GM18870 (cell line): ENCODE measurements at regions not wholly inside any gene's neighbourhood (a gene's known extent, or its start where the extent isn't known, plus 50 kb on each side); places are given as distances from the start of the nearest gene placed in this dataset.

Source experiments
- ATAC-seq: cut with Tn5 transposase; IDR thresholded peaks from one replicate; pipeline ENCODE4 v1.9.1; 2021; ENCODE audit warnings: moderate library complexity; ENCODE audit not compliant: unreplicated experiment

DNA sequence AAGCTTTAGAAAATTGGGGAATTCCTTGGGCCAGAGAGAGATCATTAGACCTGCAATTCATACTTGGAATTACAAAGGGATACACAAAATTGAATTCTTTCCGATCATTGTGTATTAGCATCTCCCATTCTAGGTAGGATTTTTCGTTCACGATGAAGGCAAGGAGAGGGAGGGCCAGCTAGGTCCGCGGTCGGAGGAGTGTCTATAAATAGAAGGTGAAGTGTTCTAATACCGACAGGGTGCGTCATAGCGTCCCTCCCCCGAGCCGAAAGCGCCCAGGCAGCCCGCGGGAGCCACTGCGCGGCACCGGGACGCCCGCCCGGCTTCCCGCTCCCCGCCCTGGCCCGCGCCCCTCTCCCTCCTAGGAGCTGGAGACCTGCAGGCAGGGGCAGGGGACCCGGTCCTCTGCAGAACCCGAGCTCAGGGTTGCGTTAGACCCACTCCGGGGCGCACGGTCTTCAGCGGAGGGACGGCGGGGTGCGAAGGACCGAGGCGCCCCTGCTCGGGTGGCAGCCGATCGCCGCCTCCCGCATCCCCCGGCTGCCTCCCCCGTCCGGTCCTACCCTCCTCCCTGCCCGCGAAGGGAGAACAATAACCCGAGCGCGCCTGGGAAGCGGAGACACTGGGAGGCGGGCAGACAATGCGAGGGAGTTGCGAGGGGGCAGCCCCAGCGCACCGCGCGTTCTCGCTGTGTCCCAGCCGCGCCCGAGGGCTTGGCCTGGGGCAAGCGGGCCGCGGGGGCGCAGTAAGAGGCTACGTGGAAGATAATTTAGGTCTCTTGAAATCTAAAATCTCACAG, 114.2 kb upstream of the SERTAD2 start:
- ATAC-seq: peak; percentile 88

DNA sequence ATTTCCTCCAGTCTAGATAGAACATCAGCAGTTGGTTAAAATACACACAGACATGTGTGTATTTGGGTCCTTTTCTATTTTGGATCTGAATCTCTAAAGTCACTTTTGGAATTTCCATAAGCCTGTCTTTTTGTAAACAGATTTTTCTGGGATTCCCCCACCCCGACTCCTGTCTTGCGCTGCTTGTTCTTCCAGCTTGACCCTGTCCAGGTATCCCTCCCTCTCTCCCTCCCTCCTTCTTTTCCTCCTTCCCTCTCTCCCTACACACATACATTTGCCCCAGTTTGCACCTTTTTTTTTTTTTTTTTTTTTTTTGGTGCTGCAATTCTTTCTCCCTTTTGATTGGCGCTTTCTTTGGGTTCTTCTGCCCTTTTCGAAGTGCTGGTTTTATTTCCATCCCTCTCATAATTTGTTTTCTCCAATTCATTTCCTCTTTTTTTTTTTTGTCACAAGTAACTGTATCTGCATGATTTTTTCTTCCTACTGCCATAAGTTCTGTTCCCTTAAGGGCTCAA, 114.8 kb upstream of the SERTAD2 start:
- ATAC-seq: no peak

DNA sequence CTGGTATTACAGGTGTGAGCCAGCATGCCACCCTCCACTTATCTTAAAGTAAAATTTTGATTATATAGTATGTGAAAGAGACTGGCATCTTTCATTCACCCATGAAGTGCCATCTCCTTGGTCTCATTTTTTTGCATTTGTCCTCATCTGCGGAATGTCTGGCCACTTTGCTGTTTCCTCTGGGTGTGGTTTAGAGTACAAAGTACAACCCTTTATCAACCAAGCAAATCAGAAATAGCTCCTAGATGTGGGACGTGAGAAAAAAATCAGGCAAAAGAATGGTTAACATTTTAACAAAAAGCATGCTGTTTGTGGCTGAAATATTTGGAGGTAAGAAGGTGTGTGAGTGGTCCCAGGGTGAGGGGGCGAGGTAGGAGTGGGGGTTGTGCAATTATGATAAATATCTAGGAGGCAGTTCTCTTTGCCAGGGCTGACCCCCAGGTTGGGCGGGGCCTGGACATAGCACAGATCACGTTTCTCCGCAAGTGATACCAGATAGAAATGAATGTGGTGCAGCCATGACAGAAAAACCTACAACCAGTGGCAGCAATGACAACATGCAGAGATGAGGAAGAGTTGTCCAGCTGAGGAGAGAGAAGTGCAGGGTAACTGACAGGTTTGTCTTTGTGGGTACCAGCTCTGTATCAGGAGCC, 115.8 kb upstream of the SERTAD2 start:
- ATAC-seq: no peak

DNA sequence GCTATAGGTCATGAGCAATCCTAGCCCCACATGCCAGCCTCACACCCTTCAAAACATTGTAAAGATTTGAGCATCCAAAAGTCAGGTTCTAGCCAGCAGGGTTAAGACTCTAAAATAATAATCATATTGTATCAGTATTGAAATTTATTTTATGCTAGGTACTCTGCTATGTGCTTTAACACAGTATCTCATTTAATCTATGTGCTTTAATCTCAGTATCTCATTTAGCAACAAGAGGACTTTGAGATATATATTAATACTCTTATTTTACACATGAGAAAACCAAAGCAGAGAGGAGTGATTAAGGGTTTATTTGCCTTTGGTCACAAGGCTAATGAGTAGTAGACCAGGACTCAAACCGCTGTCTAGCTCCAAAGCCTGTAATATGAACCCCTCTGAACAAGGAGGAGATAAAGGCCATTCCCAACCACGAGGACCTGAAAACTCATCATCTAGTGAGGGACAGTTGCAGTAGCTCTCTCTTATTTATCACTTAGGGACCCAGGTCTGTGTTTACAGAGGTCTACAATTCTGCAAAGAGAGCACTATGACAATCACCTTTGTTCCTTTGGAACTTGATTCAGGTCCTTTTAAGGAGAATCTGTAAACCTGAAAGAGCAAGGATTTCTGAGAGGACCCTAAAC, 116.5 kb upstream of the SERTAD2 start:
- no peak for ATAC-seq

DNA sequence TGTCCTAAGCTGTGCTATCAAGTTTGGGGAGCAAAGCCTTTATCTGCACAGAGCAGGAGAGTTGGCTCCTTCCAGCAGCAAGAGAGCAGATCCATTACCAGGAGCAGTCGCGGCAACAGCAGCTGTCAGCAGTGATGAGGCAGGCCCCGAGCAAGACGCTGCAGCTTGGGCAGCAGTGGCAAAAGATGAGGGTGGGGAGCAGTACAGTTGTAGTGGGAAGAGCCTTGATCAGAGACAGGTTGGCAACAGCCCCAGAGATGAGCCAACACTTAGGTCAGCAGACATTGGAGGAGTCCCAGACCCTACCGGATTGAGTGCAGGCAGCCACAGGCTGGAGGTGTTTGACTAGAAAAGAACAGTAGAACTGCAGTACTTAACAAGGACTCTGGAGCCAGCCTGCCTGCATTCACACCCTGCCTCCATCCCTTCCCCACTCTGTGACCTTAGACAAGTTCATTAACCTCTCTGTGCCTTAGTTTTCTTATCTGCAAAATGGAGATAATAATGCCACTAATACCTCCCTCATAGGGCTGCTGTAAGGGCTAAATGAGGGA, 117.1 kb upstream of the SERTAD2 start:
- ATAC-seq: no peak

DNA sequence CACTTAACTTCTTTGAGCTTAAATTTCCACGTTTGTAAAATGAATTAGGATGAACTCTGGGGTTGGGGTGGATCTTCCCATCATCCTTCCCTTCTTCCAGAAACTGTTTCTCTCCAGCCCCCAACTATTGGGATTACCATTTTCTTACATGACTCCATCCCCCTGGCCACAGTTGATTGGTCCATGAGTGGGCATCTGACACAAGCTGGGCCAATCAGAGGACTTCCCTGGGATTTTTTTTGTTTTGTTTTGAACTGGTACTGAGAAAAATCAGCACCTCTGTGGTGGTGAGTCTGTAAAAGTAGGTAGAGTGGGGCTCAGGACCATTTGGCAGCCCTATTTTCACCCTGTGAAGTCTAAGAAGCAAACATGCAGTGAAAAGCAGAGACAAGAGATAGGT, 118.0 kb upstream of the SERTAD2 start:
- no peak for ATAC-seq

DNA sequence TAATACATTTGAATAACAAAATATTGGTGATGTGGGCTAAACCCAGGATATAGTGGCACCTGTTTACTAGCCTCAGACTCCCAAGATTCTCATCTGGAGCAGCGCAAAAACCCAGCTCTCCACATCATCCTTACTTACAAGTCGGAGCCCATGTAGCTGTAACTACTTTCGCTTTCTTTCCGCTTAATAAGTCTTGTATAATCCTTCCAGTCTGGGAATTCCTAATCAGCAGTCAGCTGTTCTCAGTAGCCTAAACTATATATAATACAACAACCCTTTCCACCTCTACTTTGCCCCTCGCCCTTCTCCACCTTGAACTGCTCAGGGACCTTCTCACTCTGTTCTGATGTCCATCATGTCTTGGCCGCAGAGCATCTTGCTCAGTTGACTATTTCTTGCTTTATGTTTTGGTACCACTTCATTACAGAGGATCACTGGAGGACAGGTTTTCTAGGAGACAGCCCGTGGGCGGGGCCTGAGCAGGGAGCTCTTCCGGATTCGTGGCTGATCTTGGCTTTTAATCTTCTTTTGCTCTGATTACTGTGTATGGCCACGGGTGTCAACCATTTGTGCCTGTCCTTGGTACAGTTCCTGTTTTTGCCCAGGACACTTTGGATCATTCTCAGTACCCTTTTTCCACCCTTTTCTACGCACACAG, 119.9 kb upstream of the SERTAD2 start:
- ATAC-seq: no peak

DNA sequence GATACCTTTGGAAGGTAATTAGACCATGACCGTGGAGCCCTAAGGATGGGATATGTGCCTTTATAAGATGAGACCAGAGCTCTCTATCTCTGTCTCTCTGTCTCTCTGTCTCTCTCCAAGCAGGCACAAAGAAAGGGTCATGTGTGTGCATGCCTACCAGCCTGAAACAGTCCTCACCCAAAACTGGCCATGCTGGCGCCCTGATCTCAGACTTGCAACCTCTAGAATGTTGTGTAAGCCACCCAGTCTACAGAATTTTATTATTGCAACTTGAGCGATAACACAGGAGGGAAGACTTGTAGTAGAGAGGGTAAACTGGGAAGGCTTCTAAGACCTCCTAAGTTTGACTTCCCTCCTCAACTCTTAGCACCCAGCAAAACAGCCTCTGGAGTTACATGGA, 124.1 kb upstream of the SERTAD2 start:
- ATAC-seq: no peak

DNA sequence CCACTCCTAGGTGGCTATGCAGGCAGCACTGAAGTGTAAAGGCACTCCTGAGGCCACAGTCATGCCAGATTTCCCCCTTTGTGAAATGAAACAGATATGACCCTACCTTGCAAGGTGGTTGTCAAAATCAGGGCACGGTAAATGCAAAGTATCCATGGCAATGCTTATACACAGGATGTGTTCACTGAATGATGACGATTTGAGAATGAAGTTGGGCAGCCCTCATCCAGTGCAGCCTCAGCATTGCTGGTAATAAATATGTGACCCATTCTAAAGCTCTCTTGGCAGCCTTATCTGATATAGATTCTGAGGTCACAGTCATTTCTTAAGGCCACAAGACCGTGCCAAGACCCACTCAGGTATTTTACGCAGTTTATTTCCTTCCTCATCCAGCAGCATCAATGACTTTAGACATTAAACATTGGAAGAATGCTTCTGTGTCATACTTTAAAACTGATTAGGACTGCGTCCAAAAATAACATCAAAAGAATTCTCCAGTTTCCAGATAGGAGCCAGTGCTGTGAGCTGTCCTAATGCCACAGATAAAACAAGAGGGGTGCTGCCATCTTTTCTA, 125.5 kb upstream of the SERTAD2 start:
- ATAC-seq: no peak

DNA sequence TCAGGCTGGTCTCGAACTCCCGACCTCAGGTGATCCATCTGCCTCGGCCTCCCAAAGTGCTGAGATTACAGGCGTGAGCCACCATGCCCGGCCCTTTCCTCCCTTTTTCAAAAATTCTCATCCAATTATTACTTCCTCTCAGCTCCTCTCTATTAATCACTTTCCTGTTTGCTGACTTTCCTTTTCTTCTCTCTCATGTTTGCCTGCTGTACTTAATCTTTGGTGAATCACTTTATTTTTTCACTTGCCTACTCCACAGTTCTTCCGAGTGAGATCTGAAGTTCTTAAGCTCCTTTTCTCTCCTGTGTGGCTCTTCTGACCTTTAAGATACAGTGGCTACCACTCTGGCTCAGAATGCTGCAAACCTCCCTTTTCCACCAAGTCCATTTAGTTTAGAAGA, 126.3 kb upstream of the SERTAD2 start:
- ATAC-seq: no peak

DNA sequence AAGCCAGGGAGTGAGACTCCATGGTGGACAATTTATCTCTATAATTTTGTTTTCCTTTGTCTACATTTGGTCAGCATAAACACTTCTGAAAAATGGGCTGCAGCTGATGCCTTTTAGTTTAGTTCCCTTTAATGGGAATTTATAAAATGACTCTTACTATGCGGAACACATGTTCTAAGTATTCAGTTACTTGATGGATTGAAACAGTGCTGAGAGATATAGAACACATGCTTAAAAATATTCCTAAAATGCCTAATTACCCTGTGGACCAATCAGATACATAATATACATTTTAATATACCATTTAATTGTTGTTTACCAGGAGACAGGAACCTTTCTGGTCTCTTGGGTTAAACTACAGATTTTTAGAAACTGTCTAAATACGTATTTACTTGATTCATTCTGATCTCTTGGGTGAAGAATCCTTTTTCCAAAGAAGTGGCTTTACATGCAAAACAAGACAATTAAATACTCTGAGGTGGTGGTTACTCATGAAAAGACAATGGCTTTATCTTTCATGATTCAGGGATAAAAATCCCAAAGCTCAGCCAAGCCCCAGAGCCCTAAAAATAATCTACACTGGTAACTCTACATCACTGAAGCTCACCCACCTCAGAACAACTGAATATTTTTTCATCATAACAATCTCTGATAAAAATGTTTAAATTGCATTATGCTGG, 128.1 kb upstream of the SERTAD2 start:
- no peak for ATAC-seq

DNA sequence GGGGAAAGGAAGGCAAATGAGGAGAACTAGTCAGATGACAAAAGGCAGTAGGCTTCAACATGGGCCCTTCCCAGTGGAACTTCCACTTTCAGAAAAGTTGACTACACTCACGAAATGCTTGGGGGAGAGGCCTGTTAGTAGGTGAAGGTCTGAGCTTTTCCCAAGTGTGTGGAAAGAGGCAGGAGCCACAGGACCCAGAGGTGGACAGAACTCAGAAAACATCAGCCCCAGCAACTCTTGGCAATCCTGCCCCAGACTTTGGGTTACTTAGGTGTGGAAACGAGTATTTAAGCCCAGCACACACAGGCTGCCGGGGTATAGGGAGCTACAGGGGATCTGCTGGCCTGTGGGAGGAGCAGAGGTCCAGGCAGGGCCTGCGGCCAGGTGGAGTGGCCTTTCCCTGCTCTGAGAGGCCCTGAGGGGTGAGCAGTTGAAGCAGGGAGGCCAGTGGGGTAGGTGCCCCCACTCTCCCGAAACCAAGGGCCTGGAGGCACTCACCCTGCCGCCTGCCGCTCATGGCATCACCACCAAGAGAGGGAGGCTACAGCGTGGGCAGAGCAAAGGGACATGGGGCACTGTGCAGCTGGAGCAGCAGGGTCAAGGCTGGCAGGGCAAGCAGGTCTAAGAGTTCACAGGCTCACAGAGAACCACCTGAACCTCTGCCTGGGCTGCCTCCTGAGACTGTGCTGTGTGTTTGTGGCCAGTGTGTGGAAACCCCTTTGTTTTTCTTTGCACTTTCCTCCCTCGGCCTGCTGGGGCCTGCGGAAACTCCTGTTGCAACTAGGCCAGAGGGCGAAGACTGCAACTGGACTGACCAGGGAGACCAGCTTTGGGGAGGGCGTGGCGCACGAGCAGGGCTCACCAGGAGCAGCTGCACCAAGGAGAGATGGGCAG, 130.7 kb upstream of the SERTAD2 start:
- ATAC-seq: no peak

DNA sequence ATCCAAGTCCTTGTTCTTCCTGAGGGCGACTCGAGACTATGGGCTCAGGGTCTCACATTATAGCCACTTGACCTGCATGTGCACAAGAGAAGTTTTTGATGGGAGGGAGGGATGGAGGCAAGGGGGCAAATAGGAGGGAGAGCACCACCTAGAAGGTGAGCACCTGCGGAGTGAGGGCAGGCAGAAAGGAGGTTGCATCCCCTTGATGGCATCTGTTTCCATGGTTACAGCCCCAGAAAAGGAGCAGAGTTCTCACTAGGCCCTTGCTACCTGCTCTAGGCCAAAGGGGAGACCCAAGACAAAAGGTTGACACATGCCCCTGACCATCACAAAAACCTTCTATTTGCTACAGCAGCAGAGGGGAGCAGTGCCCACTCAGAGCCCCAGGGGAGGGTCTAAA, 131.5 kb upstream of the SERTAD2 start:
- ATAC-seq: no peak

DNA sequence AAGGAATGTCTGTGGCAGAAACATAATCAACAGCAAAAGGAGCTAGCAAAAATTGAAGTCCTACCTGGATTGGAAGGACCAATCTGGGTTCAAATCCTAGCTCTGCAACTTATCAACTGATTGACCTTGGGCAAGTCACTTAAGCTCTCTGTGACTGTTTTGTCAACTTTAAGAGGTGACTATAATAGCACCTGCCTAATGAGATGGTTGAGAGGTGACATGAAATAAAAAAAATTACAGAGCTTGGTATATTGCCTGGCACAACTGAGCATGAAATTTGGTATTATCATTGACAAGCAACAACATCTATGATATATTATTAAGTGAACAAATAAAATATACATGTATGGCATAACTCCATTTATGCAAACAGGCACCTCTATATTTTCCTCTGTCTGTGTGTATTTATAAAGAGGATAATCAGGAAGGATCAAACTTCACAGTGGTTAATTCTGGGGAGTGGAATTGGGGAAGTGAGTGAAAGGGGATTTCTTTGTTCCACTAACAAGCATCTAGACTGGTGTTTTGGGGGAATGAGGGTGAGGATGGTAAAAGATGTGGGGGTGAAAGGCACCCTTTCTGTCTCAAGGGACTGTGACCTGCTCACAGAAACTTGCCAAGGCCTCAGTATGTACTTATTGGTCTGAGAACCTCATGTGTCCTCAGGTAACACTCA, 132.8 kb upstream of the SERTAD2 start:
- ATAC-seq: no peak

DNA sequence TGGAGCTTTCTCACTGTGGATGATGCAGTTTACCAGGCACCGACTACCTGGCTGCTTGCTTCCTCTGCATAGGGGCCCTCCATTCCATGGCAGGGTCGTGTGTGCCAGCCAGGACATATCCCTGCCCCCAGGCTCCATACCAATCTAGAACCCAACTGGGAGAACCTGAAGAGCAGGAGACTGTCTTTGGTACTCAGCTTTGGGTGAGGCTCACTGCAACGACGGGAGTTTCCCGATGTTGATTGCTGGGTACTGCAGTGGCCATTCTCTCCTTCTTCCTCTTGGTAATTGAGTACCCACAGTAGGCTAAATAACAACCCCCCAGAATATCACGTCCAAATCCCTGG, 133.3 kb upstream of the SERTAD2 start:
- ATAC-seq: no peak

DNA sequence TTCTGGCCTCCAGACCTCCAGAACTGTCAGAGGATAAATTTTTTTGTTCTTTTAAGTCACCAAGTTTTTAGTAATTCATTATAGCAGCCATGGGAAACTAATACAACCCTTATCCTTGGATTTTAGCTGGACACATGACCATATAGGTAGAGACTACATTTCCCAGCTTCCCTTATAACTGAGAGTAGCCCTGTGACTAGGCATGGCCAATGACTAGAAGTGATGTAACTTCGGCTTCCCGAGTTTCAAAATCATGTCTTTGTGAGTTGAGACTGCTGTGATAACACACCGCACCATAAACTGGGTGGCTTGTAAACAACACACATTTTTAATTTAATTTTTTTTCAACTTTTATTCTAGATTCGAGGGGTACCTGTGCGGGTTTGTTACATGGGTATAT, 134.0 kb upstream of the SERTAD2 start:
- ATAC-seq: no peak

DNA sequence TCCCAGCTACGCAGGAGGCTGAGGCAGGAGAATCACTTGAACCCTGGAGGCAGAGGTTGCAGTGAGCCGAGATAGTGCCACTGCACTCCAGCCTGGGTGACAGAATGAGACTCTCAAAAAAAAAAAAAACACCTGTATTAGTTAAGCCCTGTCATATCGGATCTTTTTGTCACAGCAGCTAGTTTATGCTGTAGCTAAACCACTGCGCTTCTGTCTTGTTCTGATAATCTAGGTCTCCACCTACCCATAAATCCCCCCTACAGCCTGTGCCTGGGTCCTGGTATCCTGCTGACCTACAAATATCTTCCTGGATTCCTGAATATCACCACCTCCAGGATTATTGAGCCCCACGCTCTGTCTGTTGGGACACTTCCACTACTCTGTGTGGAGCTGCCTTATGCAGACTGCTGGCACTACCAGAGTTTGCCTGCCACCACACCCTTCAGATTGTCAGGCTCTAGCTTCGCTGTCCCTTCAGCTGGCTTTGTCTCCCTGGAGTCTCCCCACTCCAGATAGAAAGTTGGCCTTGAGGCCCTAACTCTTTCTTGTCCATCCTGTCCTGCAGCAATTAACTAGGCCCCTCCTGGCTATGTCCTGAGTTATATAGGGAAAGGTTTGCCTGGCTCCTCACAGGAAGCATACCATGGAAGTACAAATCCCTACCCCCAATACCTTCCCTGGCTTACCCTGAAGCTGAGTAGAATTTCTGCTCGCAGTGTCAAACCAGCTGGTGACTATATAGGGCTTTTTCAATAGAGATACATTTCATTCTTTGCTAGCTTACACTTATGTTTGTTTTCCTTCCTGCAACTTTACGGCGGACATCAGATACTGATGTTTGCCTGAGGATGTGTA, 136.0 kb upstream of the SERTAD2 start:
- ATAC-seq: no peak

DNA sequence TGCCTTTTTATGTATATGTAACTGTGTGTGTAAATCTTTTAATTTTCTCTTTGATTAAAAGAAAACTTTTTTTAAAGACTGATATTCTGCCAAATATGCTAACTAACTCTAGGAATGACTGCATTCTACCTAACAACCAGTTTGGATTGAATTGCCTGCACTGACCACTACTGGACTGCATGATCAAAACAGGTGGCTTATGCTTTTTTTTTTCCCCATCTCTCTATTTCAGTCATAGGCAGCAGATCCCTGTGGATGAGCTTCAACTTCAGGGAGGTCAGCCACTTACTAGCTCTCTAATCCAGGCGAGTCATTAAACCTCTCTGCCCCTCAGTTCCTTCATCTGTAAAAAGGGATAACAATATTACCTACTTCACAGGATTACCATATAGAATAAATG, 138.6 kb upstream of the SERTAD2 start:
- no peak for ATAC-seq
